Erythroblast (primary cell): ENCODE measurements at regions not wholly inside any gene's neighbourhood (a gene's known extent, or its start where the extent isn't known, plus 50 kb on each side); places are given as distances from the start of the nearest gene placed in this dataset.

Experiments used
- GATA1 ChIP-seq: IDR thresholded peaks from 2 replicates; pipeline ENCODE4 v1.6.1; 2011; ENCODE audit warnings: low read depth, mild to moderate bottlenecking, control low read depth, low read length, moderate library complexity
- POLR2A ChIP-seq: IDR thresholded peaks from 2 replicates; pipeline ENCODE4 v1.6.1; 2011; ENCODE audit warnings: mild to moderate bottlenecking, low read length

DNA sequence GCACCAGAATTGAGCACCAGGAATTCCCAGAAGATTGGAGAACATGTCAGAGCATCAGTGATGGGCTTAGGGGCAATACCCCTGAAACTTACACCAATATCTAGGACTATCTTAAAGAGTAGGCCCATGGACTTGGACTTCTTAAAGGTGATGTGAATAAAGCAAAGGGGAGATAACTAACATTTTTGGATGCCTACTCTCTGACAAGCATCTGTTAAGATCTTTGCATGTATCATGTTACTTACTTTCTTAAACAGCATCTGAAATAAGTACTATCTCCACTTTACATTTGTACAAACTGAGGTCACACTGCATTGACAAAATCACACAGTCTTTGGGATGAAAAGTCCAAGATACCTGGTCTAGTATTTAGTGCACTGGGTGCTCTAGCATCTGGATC, 258.6 kb upstream of the ARSJ start:
- TF ChIP-seq POLR2A = no peak
- no peak for TF ChIP-seq GATA1
